GM12891 (cell line): ENCODE measurements at regions not wholly inside any gene's neighbourhood (a gene's known extent, or its start where the extent isn't known, plus 50 kb on each side); places are given as distances from the start of the nearest gene placed in this dataset.
"Not testable (repeated sequence)": the region's sequence is repeated elsewhere in the genome, so short reads cannot be mapped to it uniquely, and the experiment has no call there.

Experiments
- DNase-seq: peaks from one replicate; pipeline ENCODE4 v3.0.0; 2011; ENCODE audit warnings: low spot score; ENCODE audit not compliant: insufficient read length
- FAIRE-seq: peaks from 2 replicates; lab custom pipeline; 2011; peaks lifted over from hg19 to GRCh38; lab: Jason Lieb, UNC
- PAX5 ChIP-seq: IDR thresholded peaks from 2 replicates; pipeline ENCODE4 v1.6.1; 2011; ENCODE audit warnings: low read length, moderate library complexity, mild to moderate bottlenecking; ENCODE audit not compliant: insufficient read depth, severe bottlenecking
- POLR2A ChIP-seq: IDR thresholded peaks from 2 replicates; pipeline ENCODE4 v1.6.1; 2011; ENCODE audit warnings: low read depth, low read length, control low read depth
- POLR2AphosphoS5 ChIP-seq: IDR thresholded peaks from 2 replicates; pipeline ENCODE4 v1.6.1; 2011; ENCODE audit warnings: low read depth, low read length, control low read depth
- POU2F2 ChIP-seq: IDR thresholded peaks from 2 replicates; pipeline ENCODE4 v1.6.1; 2011; ENCODE audit warnings: low read depth, mild to moderate bottlenecking, control low read depth, low read length, moderate library complexity
- SPI1 ChIP-seq: IDR thresholded peaks from 2 replicates; pipeline ENCODE4 v1.6.1; 2011; ENCODE audit warnings: low read depth, low read length, control low read depth
- TAF1 ChIP-seq: IDR thresholded peaks from 2 replicates; pipeline ENCODE4 v1.6.1; 2011; ENCODE audit warnings: low read depth, low read length, control low read depth

DNA sequence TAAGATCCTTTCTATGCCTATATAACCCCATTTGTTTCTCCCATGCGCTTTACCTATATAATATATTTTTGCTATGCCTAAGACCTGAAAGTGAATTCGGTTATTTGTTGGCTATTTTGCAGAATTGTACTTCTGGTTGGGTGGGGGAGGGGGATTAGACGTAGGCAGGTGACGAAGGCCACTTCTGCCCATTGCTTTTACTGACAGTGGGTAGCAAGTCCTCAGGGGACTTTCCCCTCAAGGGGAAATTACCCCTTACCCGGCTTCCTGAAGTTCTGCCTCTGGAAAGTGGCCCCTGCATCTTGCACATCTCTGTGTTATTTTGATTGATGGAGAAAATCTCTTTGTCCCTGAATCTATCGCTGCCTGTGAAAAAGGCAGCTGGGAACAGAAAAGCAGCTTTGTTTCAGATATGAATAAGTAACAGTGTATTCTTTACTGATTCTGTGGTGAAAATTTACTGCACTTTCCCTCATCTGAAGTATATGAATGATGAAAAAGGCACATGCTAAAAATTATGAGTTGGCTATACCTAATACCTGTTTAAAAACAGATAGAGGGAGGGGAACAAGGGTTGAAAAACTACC lies 133.9 kb downstream of the UTRN start:
- FAIRE-seq: no peak
- TF ChIP-seq POLR2AphosphoS5 (no peak), POU2F2 (no peak), POLR2A (no peak)
- DNase-seq: no peak

DNA sequence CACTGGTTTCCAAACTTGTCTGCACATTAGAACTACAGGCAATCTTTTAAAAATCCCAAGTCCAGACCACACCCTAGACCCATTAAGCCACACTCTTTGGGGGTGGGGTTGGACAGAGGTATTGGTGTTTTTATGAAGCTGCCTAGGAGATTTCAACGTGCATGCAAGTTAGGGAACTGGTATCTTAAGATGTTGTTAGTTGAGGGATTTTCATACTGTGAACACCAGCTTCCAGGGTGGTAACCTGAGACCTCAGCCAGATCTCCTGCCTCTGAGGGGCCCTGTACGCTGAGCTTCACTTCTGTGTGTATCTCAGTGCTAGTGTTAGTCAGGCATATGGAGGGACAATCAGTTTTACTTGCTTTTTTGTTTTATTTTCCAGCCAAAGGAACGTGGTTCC lies 138.0 kb downstream of the UTRN start:
- DNase-seq: no peak
- FAIRE-seq: no peak
- TF ChIP-seq PAX5: no peak
- no peak for TF ChIP-seq TAF1
- no peak for TF ChIP-seq SPI1
- TF ChIP-seq POLR2A: no peak
- TF ChIP-seq POLR2AphosphoS5: no peak
- no peak for TF ChIP-seq POU2F2

DNA sequence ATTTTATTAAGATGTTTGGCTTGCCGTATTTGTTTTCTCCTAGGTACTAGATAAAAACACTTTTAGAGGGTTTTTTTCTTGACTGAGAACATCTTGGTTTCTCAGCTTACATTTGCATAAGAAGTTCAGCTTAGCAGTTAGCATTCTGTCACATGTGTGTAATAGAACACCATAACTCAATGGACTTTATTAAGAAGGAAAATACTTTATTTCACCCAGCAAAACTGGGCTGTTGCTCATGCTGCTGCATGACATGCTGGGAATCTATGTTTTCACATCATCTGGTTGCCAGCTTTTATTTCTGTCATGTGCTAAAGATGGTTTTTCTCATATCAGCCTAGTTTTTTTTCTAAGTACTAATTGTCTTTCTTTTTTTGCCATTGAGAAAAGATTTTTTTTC lies 144.6 kb downstream of the UTRN start:
- FAIRE-seq: no peak
- no peak for DNase-seq
- TF ChIP-seq POU2F2: no peak
- no peak for TF ChIP-seq PAX5
- no peak for TF ChIP-seq TAF1
- TF ChIP-seq POLR2AphosphoS5: no peak
- TF ChIP-seq POLR2A: no peak
- no peak for TF ChIP-seq SPI1

DNA sequence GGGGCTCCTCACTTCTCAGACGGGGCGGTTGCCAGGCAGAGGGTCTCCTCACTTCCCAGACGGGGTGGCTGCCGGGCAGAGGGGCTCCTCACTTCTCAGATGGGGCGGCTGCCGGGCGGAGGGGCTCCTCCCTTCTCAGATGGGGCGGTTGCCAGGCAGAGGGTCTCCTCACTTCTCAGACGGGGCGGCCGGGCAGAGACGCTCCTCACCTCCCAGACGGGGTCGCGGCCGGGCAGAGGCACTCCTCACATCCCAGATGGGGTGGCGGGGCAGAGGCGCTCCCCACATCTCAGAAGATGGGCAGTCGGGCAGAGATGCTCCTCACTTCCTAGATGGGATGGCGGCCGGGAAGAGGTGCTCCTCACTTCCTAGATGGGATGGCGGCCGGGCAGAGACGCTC lies 148.3 kb downstream of the UTRN start:
- not testable (repeated sequence) for FAIRE-seq, DNase-seq

DNA sequence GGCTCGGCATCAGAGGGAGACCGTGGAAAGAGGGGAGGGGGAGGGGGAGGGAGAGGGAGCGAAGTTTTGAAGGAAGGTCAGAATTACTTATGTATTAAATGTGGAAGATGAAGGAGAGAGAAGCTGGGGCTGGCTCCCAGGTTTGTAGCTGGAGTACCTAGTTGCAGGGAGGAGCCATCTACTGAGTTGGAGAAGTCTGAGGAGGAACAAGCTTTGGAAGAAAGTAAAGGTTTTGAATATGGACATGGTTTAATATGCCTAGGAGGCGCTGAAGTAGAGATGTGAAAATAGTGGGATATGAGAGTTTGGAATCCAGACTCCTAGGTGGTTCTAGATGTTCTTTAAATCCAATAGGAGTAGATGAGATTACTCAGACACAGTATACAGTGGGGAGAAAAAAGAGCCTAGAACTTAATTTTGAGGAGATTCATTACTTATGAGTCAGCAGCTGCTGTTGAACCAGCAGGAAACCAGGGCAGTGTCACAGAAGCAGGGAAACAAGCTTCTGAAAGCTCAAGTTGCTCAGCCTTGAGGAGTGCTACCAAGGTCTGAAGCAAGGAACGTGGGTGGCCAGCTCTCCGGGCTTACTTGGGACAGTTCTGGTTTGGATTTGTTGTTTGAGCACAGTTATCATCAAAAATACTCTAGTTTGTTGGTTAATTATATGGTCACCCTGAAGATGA lies 149.3 kb downstream of the UTRN start:
- TF ChIP-seq POU2F2: no peak
- no peak for TF ChIP-seq PAX5
- no peak for TF ChIP-seq POLR2A
- no peak for TF ChIP-seq TAF1
- TF ChIP-seq SPI1: no peak
- TF ChIP-seq POLR2AphosphoS5: no peak
- FAIRE-seq (no peak), DNase-seq (no peak)

DNA sequence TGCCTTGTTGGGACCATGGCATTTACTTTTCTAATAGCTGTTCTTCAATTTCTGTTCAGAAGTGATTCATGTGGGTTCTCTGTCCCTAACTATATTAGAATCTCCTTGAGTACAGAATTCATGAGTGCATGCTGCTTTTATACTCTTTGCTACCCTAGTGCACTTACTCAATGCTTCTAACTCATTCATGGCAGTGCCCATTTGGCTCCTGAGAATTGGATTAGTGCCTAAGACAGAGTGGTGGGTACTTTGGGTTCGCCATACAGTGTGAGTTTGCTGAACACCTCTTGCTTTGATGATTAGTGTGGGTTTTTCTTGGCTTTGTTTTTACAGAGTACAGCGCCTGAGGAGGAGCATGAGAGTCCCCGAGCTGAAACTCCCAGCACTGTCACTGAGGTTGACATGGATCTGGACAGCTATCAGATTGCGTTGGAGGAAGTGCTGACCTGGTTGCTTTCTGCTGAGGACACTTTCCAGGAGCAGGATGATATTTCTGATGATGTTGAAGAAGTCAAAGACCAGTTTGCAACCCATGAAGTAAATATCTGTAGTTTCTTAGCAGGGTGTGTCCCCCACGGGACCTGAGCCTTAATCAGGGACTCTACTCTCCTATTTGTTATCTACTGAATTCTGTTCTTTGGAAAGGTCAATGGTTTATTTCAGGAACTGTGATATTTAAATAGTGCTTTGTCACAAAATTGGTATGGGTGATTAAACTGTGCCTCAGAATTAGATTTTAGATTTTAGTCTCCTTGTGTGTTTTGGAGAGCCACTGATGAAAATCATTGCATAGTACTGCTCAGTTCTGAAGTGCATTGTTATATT lies 150.7 kb downstream of the UTRN start:
- TF ChIP-seq SPI1 (no peak), POU2F2 (no peak), TAF1 (no peak), POLR2AphosphoS5 (no peak), PAX5 (no peak), POLR2A (no peak)
- no peak for DNase-seq
- FAIRE-seq: no peak

DNA sequence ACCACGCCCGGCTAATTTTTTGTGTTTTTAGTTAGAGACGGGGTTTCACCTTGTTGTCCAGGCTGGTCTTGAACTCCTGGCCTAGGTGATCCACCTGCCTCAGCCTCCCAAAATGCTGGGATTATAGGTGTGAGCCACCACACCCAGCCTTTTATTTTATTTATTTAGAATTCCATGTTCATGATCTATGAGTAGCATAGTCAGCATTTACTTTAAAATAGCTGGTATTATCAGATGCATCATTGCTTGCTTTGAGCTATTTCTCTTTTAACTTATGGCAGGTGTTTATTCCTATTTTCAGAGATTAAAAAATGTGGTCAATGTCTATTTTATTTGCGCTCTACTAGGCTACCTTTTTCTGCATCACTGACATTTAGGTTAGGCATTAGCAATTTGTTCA lies 152.0 kb downstream of the UTRN start:
- DNase-seq (no peak), FAIRE-seq (no peak)
- TF ChIP-seq POU2F2 (no peak), POLR2A (no peak), TAF1 (no peak), POLR2AphosphoS5 (no peak), PAX5 (no peak), SPI1 (no peak)

DNA sequence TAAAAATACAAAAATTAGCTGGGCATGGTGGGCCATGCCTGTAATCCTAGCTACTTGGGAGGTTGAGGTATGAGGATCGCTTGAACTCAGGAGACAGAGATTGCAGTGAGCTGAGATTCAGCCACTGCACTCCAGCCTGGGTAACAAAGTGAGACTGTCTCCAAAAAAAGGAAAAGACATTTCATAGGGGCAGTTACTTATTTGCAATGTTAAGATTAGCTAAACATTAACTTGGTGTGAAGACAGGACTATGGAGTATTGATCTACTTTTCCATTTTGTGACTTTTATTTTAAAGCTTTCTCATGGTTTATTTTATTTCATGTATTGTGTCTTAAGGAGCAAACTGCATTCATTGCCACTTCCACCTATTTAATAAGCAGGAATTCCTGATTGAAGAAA lies 153.0 kb downstream of the UTRN start:
- TF ChIP-seq TAF1 (no peak), SPI1 (no peak), POU2F2 (no peak), PAX5 (no peak), POLR2AphosphoS5 (no peak), POLR2A (no peak)
- no peak for FAIRE-seq

DNA sequence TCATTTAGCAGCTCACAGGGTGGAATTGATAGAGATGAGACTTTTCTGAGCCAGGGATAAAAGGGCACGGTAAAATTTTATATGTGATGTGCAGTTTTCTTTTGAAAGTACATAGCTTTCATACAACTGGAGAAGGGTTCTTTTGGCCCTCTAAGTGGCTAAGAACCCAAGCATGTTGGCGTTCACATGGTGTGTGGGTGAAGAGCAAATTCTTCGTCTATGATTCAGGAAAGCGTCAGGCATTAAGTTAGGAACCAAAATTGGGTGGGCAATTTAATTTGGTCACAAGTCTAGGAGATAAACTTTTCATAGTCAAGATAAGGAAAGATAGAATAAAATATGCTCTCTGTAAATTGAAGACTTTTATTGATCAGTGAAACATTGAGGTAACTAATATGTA lies 153.9 kb downstream of the UTRN start:
- DNase-seq (no peak), FAIRE-seq (no peak)
- TF ChIP-seq SPI1: no peak

More for the DNA sequence above, 153.0 kb downstream of the UTRN start:
- no peak for DNase-seq

DNA sequence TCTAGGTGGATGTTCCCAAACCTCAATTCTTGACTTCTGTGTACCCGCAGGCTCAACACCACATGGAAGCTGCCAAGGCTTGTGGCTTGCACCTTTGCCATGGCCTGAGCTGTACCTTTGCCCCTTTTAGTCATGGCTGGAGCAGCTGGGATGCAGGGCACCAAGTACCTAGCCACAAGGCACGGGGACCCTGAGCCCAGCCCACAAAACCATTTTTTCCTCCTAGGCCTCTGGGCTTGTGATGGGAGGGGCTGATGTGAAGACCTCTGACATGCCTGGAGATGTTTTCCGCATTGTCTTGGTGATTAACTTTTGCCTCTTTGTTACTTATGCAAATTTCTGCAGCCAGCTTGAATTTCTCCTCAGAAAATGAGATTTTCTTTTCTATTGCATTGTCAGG lies 156.7 kb downstream of the UTRN start:
- not testable (repeated sequence) for FAIRE-seq, DNase-seq

DNA sequence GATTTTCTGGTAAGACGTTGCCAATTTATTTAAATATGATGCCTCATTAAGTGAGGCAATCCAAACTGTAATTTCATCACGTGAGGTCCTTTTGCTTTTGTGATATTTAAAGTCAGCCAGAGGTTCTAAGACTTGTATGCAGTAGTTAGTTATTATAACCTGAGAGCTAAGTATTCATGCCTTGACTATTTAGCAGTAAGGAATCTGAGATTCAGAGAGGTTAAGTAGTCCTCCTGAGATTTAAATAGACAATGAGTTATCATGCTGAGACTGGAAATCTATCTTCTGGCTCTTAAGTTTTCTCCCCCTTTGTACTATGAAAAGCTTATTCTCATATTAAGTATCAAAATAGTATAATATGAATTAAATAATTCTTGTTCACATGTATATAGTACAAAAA lies 158.0 kb downstream of the UTRN start:
- TF ChIP-seq TAF1 (no peak), PAX5 (no peak), POLR2AphosphoS5 (no peak), SPI1 (no peak), POU2F2 (no peak), POLR2A (no peak)
- DNase-seq (no peak), FAIRE-seq (no peak)
